Ascending aorta (tissue), 2 donors: ENCODE measurements at regions not wholly inside any gene's neighbourhood (a gene's known extent, or its start where the extent isn't known, plus 50 kb on each side); places are given as distances from the start of the nearest gene placed in this dataset.

Source experiments
- DNase-seq, 2 donors: peaks; one replicate each; pipeline ENCODE4 v3.0.0-alpha.2; 2019; ENCODE audit warnings: low spot score in 2 of 2
- H3K27ac ChIP-seq, 2 donors: fragments of 200-600 bp; sonication (generic); one replicate each; pipeline ENCODE4 v1.5.1; 2016 to 2017; ENCODE audit warnings: mild to moderate bottlenecking in 1 of 2
- H3K27me3 ChIP-seq: fragments of 200-600 bp; sonication (generic); one replicate; pipeline ENCODE4 v1.5.1; 2017
- H3K36me3 ChIP-seq, 2 donors: fragments of 200-600 bp; sonication (generic); one replicate each; pipeline ENCODE4 v1.5.1; 2016
- H3K4me1 ChIP-seq, 2 donors: fragments of 200-600 bp; sonication (generic); one replicate each; pipeline ENCODE4 v1.5.1; 2016 to 2017; ENCODE audit warnings: mild to moderate bottlenecking in 1 of 2
- H3K4me3 ChIP-seq, 2 donors: fragments of 200-600 bp; sonication (generic); one replicate each; pipeline ENCODE4 v1.5.1; 2016 to 2017; ENCODE audit warnings: mild to moderate bottlenecking in 1 of 2
- H3K9me3 ChIP-seq, 2 donors: fragments of 200-600 bp; sonication (generic); one replicate each; pipeline ENCODE4 v1.5.1; 2016
- intact Hi-C: fragments of 100-400 bp; cut with DNase I; formaldehyde crosslinking; loops from one replicate; pipeline ENCODE4 v1.15.1; 2023
- TF ChIP-seq, protein P1 (sequence below), 3 experiments: fragments of 200-600 bp in 2 of 3; fragments of 450-650 bp in 1 of 3; sonication (generic) in 2 of 3; IDR thresholded peaks; one replicate each; pipeline ENCODE4 v1.5.1; 2016 to 2019; ENCODE audit warnings: antibody characterized with exemption in 3 of 3, mild to moderate bottlenecking in 1 of 3, moderate library complexity in 1 of 3

DNA sequence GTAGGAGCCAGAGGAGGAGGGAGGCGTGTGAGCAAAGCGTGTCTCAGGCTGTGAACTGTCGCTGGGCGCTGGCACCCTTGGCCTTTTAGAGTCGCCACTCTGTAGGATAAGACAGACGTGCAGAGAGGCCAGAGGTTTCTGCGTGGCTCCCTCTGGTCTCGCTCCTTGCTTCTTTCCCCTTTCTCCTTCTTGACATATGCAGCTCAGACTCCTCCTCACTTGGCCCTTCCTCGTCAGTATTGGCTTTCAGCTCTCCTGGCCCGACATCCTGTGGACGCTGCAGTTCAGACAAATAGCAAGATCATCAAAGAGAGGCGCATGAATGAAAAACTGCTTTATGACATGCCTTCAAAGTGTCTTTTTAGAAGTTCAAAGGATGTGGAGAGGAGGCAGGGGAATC is 116.8 kb upstream of the SPRY4 start:
- no peak for DNase-seq
- TF ChIP-seq, protein P1, sequence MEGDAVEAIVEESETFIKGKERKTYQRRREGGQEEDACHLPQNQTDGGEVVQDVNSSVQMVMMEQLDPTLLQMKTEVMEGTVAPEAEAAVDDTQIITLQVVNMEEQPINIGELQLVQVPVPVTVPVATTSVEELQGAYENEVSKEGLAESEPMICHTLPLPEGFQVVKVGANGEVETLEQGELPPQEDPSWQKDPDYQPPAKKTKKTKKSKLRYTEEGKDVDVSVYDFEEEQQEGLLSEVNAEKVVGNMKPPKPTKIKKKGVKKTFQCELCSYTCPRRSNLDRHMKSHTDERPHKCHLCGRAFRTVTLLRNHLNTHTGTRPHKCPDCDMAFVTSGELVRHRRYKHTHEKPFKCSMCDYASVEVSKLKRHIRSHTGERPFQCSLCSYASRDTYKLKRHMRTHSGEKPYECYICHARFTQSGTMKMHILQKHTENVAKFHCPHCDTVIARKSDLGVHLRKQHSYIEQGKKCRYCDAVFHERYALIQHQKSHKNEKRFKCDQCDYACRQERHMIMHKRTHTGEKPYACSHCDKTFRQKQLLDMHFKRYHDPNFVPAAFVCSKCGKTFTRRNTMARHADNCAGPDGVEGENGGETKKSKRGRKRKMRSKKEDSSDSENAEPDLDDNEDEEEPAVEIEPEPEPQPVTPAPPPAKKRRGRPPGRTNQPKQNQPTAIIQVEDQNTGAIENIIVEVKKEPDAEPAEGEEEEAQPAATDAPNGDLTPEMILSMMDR (IDR thresholded peaks at IDR 0.05): no peak
- no peak overlapping the region for H3K4me3 ChIP-seq

DNA sequence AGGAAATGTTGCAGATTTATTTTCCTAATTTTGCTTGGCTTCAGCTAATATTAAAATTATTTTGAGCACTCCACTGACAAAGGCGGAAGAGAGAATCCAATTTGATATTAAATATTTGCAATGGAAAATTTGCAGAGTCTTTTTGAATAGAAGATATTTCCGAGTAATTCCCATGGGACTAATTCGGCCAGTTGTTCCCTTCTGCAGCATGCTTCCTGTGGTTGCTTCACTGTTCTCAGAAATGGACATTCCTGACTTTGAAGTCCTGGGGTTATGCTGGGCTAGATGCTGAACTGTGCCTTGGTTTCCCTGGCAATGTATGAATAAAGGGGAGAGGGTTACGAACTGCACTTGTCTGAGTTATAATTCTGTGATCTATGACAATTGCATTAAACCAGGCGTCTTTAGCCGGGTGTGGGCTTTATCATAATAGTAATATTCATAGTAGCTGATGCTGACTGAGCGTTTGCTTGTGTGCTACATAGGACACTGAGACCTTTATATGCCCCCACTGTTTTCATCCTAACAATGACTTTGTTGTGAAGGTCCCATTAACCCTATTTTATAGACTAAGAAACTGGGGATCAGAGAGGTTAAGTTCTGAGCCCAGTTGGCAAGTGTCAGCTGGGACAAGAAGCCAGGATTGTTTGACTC is 114.5 kb upstream of the SPRY4 start:
- TF ChIP-seq, protein P1 (IDR thresholded peaks at IDR 0.05): no peak
- H3K27me3 ChIP-seq: no peaks in the 10 kb centered on the region
- no peaks in the 10 kb centered on the region for H3K9me3 ChIP-seq
- intact Hi-C loops: no loop called here
- H3K36me3 ChIP-seq: no peaks in the 10 kb centered on the region
- no peaks in the 10 kb centered on the region for H3K4me1 ChIP-seq
- H3K4me3 ChIP-seq: no peak overlapping the region
- no peak for DNase-seq
- H3K27ac ChIP-seq: no peak overlapping the region

More for the DNA sequence above, 116.8 kb upstream of the SPRY4 start:
- H3K4me1 ChIP-seq: no peaks in the 10 kb centered on the region
- H3K27ac ChIP-seq: no peak overlapping the region
- H3K27me3 ChIP-seq: no peaks in the 10 kb centered on the region
- no peaks in the 10 kb centered on the region for H3K9me3 ChIP-seq
- intact Hi-C loops: no loop called here
- no peaks in the 10 kb centered on the region for H3K36me3 ChIP-seq

DNA sequence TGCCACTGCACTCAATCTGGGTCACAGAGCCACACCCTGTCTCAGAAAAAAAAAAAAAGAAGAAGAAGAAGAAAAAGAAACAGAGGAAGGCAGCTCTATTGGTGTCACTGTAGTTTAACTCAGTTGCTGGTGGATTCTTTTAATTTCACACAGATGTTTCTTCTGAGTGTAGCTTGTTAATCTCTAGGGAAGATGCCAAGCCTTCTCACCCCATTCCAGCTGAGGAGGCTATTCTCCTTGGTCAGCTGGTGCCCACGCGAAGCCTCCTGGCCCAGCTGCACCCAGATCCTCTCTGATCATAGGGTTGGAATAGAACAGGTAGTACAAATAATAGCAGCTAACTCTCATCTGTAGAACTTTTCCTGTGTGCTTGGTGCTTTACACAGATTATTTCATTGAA is 113.8 kb upstream of the SPRY4 start:
- Histone ChIP-seq H3K9me3 (no peaks in the 10 kb centered on the region), H3K4me3 (no peak overlapping the region), H3K27ac (no peak overlapping the region), H3K27me3 (no peaks in the 10 kb centered on the region), H3K4me1 (no peaks in the 10 kb centered on the region), H3K36me3 (no peaks in the 10 kb centered on the region)
- TF ChIP-seq, protein P1 (IDR thresholded peaks at IDR 0.05): no peak
- intact Hi-C loops: no loop called here
- DNase-seq: no peak

DNA sequence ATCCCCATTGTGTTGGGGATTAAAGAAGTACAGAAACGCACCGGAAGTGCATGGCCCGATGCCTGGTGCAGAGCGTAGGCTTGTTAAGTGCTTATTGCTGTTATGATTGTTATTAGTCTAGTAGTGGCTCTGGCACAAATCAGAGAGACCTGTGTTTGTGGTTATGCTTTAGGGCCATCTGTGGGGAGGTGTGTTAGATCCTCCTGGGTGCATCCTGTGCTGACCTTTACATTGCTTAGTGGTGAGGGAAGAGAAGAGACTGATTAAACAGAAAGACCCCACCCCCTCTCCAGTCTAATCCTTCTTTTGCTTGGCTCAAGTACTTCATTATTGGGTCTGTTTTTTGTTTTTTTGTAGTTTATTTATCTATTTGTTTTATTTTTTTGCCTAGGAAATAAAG is 112.7 kb upstream of the SPRY4 start:
- intact Hi-C loops: no loop called here
- no peaks in the 10 kb centered on the region for H3K9me3 ChIP-seq
- TF ChIP-seq, protein P1 (IDR thresholded peaks at IDR 0.05): no peak
- H3K27me3 ChIP-seq: no peaks in the 10 kb centered on the region
- H3K4me1 ChIP-seq: no peaks in the 10 kb centered on the region
- no peaks in the 10 kb centered on the region for H3K36me3 ChIP-seq
- no peak for DNase-seq
- H3K4me3 ChIP-seq: no peak overlapping the region
- no peak overlapping the region for H3K27ac ChIP-seq

DNA sequence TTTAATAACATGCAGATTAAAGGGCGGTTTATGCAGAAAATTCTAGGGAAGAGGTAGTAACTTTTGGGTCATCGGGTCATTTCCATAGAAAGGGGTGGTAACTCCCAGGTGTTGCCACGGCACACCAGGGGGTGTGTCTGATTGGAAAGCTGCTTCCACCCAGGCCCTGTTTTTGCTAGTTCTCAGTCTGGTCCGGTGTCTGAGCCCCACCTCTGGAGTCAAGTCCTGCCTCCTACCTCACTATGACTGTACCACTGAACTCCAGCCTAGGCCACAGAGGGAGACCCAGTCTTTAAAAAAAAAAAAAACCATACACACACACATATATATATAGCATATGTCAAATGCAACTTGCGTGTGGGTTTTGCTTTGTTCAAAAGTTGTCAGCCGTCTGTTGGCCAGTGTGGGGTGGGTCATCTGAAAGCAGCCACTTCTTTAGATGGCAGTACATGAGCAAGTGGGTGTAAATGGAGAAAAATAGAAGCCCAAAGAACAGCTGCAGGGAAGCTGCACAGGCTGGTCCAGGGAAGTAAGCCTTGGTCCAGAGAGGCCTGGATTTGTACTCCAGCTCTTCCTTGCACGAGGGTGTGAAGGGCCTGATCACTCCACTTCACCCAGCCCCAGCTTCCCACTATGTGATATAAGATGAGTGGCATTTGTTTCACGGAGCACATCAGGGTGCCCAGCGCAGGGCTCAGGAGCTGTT is 110.7 kb upstream of the SPRY4 start:
- Histone ChIP-seq H3K36me3 (no peaks in the 10 kb centered on the region), H3K27ac (no peak overlapping the region), H3K27me3 (no peaks in the 10 kb centered on the region), H3K9me3 (no peaks in the 10 kb centered on the region), H3K4me1 (no peaks in the 10 kb centered on the region), H3K4me3 (no peak overlapping the region)
- TF ChIP-seq, protein P1 (IDR thresholded peaks at IDR 0.05): no peak
- DNase-seq: no peak
- intact Hi-C loops: no loop called here
